Spleen (tissue), 7 donors: ENCODE measurements at regions not wholly inside any gene's neighbourhood (a gene's known extent, or its start where the extent isn't known, plus 50 kb on each side); places are given as distances from the start of the nearest gene placed in this dataset.

Source experiments
- CTCF ChIP-seq, 11 experiments: fragments of 200-600 bp in 7 of 11; fragments of 450-650 bp in 4 of 11; sonication (generic) in 4 of 11; IDR thresholded peaks in 8 of 11; conservative IDR thresholded peaks in 3 of 11; 1 replicate in 7 of 11; 2 replicates in 4 of 11; pipeline versions ENCODE4 v1.4.0 to v1.8.0; 2016 to 2021; ENCODE audit warnings: antibody characterized with exemption in 11 of 11, inconsistent platforms in 4 of 11, mild to moderate bottlenecking in 1 of 11
- POLR2A ChIP-seq, 3 donors: fragments of 450-650 bp; IDR thresholded peaks; one replicate each; pipeline ENCODE4 v1.5.1; 2017; ENCODE audit warnings: antibody characterized with exemption in 3 of 3, mild to moderate bottlenecking in 1 of 3
- POLR2AphosphoS5 ChIP-seq, 3 donors: sonication (generic); formaldehyde crosslinking; IDR thresholded peaks; one replicate each; pipeline ENCODE4 v1.5.1; 2017; ENCODE audit warnings: antibody characterized with exemption in 3 of 3
- donor health status: DM: no; HTN: no; CAD: no; lungs with moderate emphysema.
- donor health status: DM: no; HTN: no; CAD: no.
- donor health status: DM: no; HTN: no; CAD: no.

- TF ChIP-seq POLR2A (IDR thresholded peaks at IDR 0.05) (no peak), POLR2AphosphoS5 (IDR thresholded peaks at IDR 0.05) (no peak), CTCF (IDR thresholded peaks at IDR 0.05 in 8 of 11, conservative IDR thresholded peaks at IDR 0.05 in 3 of 11) (no peak)
These were observed 183.6 kb upstream of the PRDM1 start for GRCh38 chr6:105902401-105903031.
